ENCODE measurements at regions not wholly inside any gene's neighbourhood (a gene's known extent, or its start where the extent isn't known, plus 50 kb on each side); places are given as distances from the start of the nearest gene placed in this dataset.
"Not testable (repeated sequence)": the region's sequence is repeated elsewhere in the genome, so short reads cannot be mapped to it uniquely, and the experiment has no call there.

DNA sequence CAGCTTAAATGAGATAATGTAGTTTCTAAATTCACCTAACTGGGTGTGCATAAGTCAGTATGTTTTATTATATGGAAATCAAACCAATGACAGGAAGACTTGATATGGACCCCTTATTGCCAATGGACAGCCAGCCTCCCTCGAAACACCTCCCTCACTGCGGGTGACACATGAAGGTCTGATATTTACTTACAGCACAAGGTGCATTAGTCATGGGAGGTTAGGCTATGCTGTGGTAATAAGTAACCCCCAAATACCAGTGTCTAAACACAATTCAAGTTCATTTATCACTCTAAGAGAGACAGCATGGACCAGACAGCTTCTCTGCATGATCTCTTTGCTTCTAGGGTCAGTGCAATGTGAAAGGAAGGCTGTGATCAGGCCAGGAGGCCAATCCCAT lies 126.0 kb upstream of the KCNJ6 start:
- no peak for DNase-seq

GRCh38 chr21:38048167-38048566 lies 131.9 kb upstream of the KCNJ6 start:
- DNase-seq, result no peak

DNA sequence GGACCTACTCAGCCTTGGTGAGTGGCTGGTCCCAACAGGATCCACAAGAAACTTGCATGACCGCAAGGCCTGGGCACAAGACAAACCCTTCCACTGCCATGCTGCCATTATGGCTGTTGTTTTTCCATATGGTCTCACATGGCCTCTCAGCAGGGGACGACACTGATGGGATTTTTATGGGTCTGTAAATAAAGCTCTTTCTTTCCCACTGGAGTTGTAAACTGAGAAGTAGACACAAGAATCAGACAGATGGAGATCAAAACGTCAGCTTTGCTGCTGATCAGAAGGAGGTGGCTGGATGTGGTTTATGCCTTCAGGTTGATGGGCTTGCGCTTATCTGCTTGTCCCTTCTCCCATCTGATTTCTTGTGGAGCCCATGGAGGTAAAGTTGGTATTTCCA lies 138.1 kb upstream of the KCNJ6 start:
- DNase-seq, result no peak

DNA sequence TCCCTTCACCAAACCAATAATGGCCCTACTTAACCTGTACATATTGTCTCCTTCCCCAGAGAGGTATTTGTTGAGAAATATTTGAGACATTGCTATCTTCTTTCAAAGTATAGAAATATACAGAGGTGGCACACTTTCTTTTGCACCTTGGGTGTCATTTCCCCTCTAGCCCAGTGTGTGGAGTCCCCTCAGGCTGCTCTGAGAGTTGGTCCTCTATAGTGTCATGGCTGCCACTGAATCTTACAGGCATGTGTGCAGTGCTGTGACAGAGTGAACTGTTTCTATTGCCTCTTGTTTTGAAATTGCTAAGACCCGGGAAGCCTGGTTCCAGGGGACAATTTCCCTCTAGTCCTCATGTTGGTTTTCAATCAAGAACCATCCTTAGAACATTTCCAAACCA lies 140.2 kb upstream of the KCNJ6 start:
- DNase-seq, result no peak

DNA sequence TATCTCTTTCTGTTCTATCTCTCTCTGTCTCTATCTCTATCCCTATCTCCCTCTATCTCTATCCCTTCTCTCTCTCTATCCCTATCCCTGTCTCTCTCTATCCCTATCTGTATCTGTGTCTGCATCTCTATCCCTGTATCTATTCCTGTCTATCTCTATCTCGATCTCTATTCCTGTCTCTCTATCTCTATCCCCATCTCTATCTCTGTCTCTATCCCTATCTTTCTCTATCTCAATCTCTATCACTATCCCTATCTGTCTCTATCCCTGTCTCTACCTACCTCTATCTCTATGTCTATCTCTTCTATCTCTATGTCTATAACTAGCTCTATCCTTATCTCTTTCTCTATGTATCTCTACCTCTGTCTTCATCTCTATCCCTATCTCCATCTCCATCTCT lies 141.4 kb upstream of the KCNJ6 start:
- DNase-seq, result no peak

DNA sequence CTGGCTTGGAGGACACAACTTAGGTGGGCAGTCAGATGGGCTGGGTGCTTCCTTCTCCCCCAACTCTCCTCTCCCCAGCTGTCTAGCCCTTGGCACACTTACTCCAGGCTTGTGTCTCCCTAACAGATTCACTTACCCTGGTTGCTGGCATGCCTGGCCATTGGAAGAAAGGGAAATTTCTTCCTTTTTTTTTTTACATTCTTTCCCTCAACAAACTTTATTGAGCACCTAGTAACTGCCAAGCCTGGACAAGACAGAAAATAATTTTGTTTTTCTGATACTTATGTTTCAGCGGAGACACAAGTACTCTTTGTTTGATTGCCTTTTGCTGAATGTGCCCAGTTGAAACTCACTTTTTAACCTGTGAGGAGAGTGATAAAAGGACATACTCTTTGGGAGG lies 144.3 kb upstream of the KCNJ6 start:
- no peak for DNase-seq

DNA sequence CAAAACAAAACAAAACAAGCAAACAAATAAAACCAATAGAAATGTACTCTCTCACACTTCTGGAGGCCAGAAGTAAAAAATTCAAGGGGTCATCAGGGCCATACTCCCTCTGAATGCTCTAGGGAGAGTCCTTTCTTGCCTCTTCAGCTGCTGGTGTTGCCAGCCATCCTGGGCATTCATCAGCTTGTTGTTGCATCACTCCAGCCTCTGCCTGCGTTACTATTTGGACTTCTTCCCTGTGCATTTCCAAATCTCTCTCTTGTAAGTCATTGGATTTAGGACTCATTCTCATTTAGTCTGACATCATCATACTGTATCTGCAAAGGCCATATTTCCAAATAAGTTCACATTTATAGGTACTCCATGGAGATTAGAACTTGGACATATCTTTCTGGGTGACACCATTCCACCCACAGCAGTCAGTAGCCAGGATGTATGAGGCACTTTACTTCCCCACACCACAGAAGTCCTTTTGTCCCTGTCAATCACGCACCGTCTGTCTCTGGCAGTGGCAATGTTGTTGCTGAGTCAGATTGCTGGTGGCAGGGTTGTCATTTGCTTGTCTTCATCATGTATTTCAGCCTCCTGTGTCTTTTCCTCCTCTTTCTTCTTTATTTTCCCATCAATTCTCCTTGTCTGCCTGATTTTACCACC lies 151.0 kb upstream of the KCNJ6 start:
- DNase-seq, result no peak

DNA sequence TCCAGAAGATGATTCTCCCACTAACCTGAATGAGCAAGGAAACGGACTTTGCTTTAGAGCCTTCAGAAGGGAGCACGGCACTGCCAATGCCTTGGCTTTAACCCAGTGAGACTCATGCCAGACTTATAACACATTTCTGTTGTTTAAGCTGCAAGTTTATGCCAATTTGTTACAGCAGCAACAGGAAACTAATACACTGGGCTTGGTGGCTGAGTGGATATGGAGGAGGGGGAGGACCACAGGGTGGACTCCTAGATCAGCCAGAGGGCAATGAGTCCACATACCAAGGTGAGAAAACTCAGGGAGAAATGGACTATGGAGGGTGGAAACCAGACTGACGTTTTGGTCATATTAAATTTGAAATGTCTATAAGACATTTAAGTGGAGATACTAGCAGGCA lies 156.2 kb upstream of the KCNJ6 start:
- DNase-seq, result no peak

- DNase-seq, result no peak
Observed at GRCh38 chr21:38075833-38076587, 159.8 kb upstream of the KCNJ6 start.

DNA sequence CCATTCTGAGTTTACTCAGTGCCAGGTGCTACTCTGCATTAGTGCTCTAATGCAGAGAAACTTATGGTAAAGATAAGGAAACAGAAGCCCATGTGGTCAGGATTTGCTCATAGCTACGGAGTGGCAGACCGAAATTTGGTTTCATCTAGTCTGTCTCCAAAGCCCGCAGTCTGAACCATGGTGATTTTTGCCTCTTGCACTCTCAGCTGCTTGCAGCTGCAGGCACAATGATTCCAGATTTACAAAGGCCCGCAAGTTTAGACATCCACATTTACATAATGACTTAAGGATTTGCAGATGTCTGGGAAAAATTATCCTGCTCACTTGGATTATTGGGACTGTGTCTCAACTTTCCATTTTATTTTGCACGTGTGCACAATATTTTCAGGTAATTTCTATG lies 161.3 kb upstream of the KCNJ6 start:
- no peak for DNase-seq

GRCh38 chr21:38080888-38081287 lies 164.6 kb upstream of the KCNJ6 start:
- no peak for DNase-seq

- DNase-seq, result no peak
Observed at GRCh38 chr21:38081708-38082107, 165.5 kb upstream of the KCNJ6 start.

DNA sequence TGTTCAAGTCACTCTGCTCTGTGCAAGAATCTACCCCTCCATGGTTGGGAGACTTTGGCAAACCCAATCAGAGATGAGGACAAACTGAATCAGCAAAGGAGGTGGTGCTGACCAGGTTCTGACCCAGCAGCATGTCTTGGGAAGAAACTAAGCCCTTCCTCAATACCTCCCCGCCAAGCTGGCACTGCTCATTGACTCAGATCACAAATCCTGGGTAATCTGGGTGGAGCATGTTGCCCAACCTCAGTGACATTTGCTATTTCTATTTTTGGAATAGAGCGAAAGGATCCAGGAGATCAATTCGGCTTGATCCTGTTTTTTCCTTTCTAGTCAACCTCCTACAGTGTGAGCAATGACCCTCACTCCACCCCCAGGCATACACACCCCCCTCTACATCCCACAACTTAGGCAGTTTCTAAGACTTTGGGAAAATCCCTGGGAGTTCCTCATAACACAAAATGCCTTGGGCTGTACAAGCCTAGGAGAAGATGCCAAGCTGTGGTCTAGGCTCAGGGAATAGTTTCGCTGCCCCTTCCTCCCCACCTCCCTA lies 166.8 kb upstream of the KCNJ6 start:
- DNase-seq, result no peak

GRCh38 chr21:38083535-38083934 lies 167.3 kb upstream of the KCNJ6 start:
- DNase-seq, result no peak

DNA sequence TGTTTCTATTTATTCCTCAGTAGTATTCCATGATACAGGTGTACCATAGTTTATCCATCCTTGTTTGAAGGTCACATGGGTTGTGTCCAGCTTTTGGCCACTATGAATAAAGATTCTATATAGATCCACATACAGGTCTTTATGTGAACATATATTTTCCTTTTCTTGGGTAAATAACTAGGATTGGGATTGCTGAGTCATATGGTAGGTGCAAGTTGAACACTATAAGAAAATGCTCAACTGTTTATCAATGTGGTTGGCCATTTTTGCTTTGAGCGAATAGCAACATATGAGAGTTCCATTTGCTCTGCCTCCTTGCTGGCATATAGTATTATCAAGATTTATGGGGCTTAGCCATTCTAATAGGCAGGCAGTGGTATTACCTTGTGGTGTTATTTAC lies 170.2 kb upstream of the KCNJ15 start:
- no peak for DNase-seq

GRCh38 chr21:38088916-38089762 lies 167.7 kb upstream of the KCNJ15 start:
- no peak for DNase-seq

DNA sequence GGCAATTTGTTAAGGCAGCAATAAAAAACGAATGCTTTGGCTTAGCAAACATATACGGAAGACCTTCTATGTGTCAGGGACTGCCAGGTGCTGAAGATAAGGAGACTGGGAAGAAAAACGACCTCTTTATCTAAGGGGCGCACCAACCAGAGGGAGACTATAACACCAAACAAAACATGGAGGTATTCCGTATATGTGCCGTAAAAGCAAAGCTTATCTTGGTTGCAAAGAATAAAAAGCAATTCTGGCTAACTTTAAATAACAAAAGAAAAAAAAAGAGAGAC lies 167.1 kb upstream of the KCNJ15 start:
- no peak for DNase-seq

DNA sequence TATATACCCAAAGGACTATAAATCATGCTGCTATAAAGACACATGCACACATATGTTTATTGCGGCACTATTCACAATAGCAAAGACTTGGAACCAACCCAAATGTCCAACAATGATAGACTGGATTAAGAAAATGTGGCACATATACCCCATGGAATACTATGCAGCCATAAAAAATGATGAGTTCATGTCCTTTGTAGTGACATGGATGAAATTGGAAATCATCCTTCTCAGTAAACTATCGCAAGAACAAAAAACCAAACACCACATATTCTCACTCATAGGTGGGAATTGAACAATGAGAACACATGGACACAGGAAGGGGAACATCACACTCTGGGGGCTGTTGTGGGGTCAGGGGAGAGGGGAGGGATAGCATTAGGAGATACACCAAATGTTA lies 165.7 kb upstream of the KCNJ15 start:
- not testable (repeated sequence) for DNase-seq

DNA sequence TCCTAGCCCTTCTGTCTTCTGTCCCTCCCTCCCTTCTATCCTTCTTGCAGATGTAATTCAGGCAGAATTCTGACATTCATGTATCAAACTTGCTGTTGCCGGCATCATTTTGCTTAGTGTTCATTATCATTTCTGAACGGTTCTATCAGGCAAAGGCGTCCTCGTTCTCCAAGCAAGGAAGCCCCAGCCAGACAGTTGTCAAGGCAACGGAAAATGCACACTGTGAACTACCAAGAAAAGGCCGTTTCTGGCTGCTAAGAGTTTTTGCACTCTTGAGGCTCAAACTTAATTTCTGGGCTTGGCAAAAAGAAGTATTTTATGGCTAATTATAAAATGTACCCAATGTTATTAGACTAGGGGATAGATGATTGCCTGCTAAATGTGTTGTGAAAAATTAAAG lies 164.7 kb upstream of the KCNJ15 start:
- no peak for DNase-seq

DNA sequence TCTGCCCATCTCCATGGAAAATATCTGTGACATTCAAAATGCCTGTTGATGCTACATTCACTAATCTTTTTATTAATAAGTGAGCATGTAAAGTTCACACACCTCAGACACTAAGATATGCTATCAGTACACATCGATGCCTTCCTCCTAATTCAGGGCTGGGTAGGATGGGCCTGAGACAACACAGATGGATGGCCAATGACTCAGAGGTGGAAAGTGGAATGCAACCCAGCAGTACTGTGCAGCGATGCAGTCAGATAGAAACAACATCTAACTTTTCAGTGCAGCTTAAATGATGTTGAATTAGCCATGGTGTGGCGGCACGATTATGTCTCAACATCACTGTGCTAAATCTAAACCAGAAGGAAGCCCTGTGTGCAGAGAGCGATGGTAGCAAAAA lies 161.6 kb upstream of the KCNJ15 start:
- DNase-seq, result no peak

GRCh38 chr21:38097789-38098188 lies 159.0 kb upstream of the KCNJ15 start:
- no peak for DNase-seq

DNA sequence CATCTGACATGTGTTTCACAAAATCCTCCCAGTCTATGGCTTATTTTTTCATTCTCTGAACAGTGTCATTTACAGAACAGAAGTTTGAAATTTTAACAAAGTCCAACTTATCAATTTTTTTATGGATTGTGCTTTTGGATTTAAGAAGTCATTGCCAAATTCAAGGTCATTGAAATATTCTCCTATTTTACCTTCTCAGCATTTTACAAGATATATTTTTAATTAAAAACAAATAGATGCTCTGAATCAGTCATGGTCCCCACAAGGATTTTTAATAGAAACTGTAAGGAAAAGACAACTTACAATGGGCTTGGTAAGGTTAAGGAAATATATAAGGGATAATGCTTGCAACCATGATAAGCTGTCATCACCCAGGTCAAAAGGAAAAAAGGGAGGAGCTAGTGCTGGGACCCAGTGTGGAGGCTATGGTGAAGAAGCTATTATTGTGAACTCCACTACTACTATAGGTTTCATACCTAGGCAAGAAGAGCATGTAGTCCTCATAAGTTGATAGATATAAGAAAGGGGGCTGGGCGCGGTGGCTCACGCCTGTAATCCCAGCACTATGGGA lies 144.5 kb upstream of the KCNJ15 start:
- DNase-seq, result no peak

DNA sequence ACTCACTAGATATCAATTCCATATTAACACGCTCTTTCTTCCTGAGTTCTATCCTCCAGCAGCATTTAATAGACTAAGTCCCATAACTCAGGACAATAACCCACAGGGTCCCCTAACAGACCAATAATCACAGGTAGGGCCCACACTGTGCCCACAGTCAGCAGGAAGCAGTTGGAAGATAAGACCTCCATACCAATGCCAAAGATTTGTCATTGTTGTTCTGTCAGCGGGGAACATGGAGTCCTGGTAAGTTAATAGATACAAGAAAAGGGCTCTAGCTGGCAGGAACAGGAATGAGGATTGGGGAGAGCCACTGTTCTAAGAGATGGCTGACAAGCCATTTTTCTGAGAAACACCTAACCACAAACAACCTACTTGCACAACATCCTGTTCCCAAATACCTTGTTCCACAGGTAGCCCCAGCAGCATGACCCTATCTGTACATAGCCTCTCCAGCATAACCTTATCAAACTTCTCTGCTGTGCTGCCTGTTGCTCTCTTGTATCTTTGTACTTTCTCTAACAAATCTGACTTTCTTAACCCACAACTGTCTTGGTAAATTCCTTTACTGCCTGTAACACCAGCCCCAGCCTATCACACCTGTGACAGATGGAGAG lies 142.0 kb upstream of the KCNJ15 start:
- DNase-seq, result no peak

Measured in NK-92 treated with Interleukin-12 subunit alpha and Interleukin-12 subunit beta, amount 100 ng/mL, for 24 hours (cell line).